GM23338 (cell line): ENCODE measurements at regions not wholly inside any gene's neighbourhood (a gene's known extent, or its start where the extent isn't known, plus 50 kb on each side); places are given as distances from the start of the nearest gene placed in this dataset.

ENCODE experiments used
- CREB1 ChIP-seq: fragments of 250-450 bp; sonication (Bioruptor Pico); IDR thresholded peaks from 2 replicates; pipeline ENCODE4 v1.5.0; 2020; ENCODE audit warnings: low read depth, mild to moderate bottlenecking, moderate library complexity
- EZH2 ChIP-seq: fragments of 200-600 bp; sonication (generic); IDR thresholded peaks from one replicate; pipeline ENCODE4 v1.8.0; 2017; ENCODE audit warnings: antibody characterized with exemption, mild to moderate bottlenecking, low read depth; ENCODE audit not compliant: unreplicated experiment
- EZH2phosphoT487 ChIP-seq: fragments of 200-600 bp; sonication (generic); IDR thresholded peaks from one replicate; pipeline ENCODE4 v1.8.1; 2018; ENCODE audit warnings: antibody characterized with exemption; ENCODE audit not compliant: unreplicated experiment
- NANOG ChIP-seq: IDR thresholded peaks from 2 replicates; pipeline ENCODE4 v1.6.1; 2016; ENCODE audit warnings: antibody characterized with exemption, borderline replicate concordance
- POLR2AphosphoS5 ChIP-seq: IDR thresholded peaks from 2 replicates; pipeline ENCODE4 v1.6.1; 2016; ENCODE audit warnings: antibody characterized with exemption, low read depth
- REST ChIP-seq: IDR thresholded peaks from one replicate; pipeline ENCODE4 v1.6.1; 2018; ENCODE audit warnings: antibody characterized with exemption; ENCODE audit not compliant: unreplicated experiment
- STAT1 ChIP-seq: IDR thresholded peaks from one replicate; pipeline ENCODE4 v1.6.1; 2016; ENCODE audit warnings: antibody characterized with exemption; ENCODE audit not compliant: unreplicated experiment
- ZNF331 ChIP-seq: fragments of 250-450 bp; sonication (Bioruptor Pico); IDR thresholded peaks from 2 replicates; pipeline ENCODE4 v1.5.0; 2020; ENCODE audit warnings: low read depth, mild to moderate bottlenecking, moderate library complexity
- TF ChIP-seq, protein P1 (sequence below), 2 experiments: fragments of 200-600 bp in 1 of 2; sonication (generic) in 1 of 2; conservative IDR thresholded peaks; 2 replicates each; pipeline versions ENCODE4 v1.5.1 to v1.6.1; 2016 to 2017; ENCODE audit warnings: antibody characterized with exemption in 2 of 2, low read depth in 2 of 2, mild to moderate bottlenecking in 2 of 2, moderate library complexity in 1 of 2

- TF ChIP-seq EZH2 (no peak), EZH2phosphoT487 (no peak), POLR2AphosphoS5 (no peak), CREB1 (CRISPR knock-in tag) (no peak), NANOG (no peak), ZNF331 (no peak), STAT1 (no peak), REST (no peak)
- TF ChIP-seq, protein P1, sequence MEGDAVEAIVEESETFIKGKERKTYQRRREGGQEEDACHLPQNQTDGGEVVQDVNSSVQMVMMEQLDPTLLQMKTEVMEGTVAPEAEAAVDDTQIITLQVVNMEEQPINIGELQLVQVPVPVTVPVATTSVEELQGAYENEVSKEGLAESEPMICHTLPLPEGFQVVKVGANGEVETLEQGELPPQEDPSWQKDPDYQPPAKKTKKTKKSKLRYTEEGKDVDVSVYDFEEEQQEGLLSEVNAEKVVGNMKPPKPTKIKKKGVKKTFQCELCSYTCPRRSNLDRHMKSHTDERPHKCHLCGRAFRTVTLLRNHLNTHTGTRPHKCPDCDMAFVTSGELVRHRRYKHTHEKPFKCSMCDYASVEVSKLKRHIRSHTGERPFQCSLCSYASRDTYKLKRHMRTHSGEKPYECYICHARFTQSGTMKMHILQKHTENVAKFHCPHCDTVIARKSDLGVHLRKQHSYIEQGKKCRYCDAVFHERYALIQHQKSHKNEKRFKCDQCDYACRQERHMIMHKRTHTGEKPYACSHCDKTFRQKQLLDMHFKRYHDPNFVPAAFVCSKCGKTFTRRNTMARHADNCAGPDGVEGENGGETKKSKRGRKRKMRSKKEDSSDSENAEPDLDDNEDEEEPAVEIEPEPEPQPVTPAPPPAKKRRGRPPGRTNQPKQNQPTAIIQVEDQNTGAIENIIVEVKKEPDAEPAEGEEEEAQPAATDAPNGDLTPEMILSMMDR (conservative IDR thresholded peaks at IDR 0.05; ENCODE audit: low read depth in 2 of 2) = no peak
Observed at GRCh38 chr1:192485692-192486436, 89.7 kb upstream of the RGS1 start.
